HG03045 (cell line): ENCODE measurements at regions not wholly inside any gene's neighbourhood (a gene's known extent, or its start where the extent isn't known, plus 50 kb on each side); places are given as distances from the start of the nearest gene placed in this dataset.
"Not testable (repeated sequence)": the region's sequence is repeated elsewhere in the genome, so short reads cannot be mapped to it uniquely, and the experiment has no call there.

Experiments
- ATAC-seq: cut with Tn5 transposase; IDR thresholded peaks from one replicate; pipeline ENCODE4 v1.9.1; 2021; ENCODE audit warnings: mild to moderate bottlenecking, moderate library complexity; ENCODE audit not compliant: unreplicated experiment

- no peak for ATAC-seq
Observed at GRCh38 chr5:67669916-67670315, 473.3 kb upstream of the CD180 start.

GRCh38 chr5:67660149-67660548, 463.6 kb upstream of the CD180 start:
- no peak for ATAC-seq

- ATAC-seq = no peak
Observed at GRCh38 chr5:67659288-67659687, 462.7 kb upstream of the CD180 start.

GRCh38 chr5:67657055-67657454, 460.5 kb upstream of the CD180 start:
- ATAC-seq = no peak

GRCh38 chr5:67652201-67652600, 455.6 kb upstream of the CD180 start:
- ATAC-seq = no peak

GRCh38 chr5:67651180-67651579, 454.6 kb upstream of the CD180 start:
- ATAC-seq = no peak

GRCh38 chr5:67648201-67648671, 451.6 kb upstream of the CD180 start:
- no peak for ATAC-seq

GRCh38 chr5:67647772-67648171, 451.2 kb upstream of the CD180 start:
- no peak for ATAC-seq

- ATAC-seq = no peak
Observed at GRCh38 chr5:67644221-67644920, 447.8 kb upstream of the CD180 start.

GRCh38 chr5:67643536-67643935, 446.9 kb upstream of the CD180 start:
- no peak for ATAC-seq

GRCh38 chr5:67639976-67640375, 443.4 kb upstream of the CD180 start:
- ATAC-seq = no peak

- ATAC-seq = no peak
Observed at GRCh38 chr5:67639313-67639712, 442.7 kb upstream of the CD180 start.

- no peak for ATAC-seq
Observed at GRCh38 chr5:67636850-67637524, 440.4 kb upstream of the CD180 start.

- no peak for ATAC-seq
Observed at GRCh38 chr5:67636091-67636490, 439.5 kb upstream of the CD180 start.

- ATAC-seq = not testable (repeated sequence)
Observed at GRCh38 chr5:67627079-67627478, 430.5 kb upstream of the CD180 start.

GRCh38 chr5:67623078-67623477, 426.5 kb upstream of the CD180 start:
- no peak for ATAC-seq

- ATAC-seq = no peak
Observed at GRCh38 chr5:67620424-67621397, 424.1 kb upstream of the CD180 start.

GRCh38 chr5:67619636-67620035, 423.0 kb upstream of the CD180 start:
- no peak for ATAC-seq

GRCh38 chr5:67619235-67619634, 422.6 kb upstream of the CD180 start:
- no peak for ATAC-seq

GRCh38 chr5:67617051-67617450, 420.5 kb upstream of the CD180 start:
- ATAC-seq = no peak

GRCh38 chr5:67612961-67613360, 416.4 kb upstream of the CD180 start:
- ATAC-seq = no peak
